ENCODE measurements at regions not wholly inside any gene's neighbourhood (a gene's known extent, or its start where the extent isn't known, plus 50 kb on each side); places are given as distances from the start of the nearest gene placed in this dataset.

GRCh38 chr12:124440841-124441381, 126.5 kb downstream of the NCOR2 start:
- DNase-seq (peak; percentile 52), ATAC-seq (ENCODE audit: poor library complexity) (peak; percentile 43)
- intact Hi-C loops (cut with DNase I) = no loop called here

- intact Hi-C loops (cut with DNase I) = no loop called here
- ATAC-seq (ENCODE audit: poor library complexity) (no peak), DNase-seq (no peak)
Observed at GRCh38 chr12:124440031-124440626, 127.3 kb downstream of the NCOR2 start.

- DNase-seq = no peak
- intact Hi-C loops (cut with DNase I) = no loop called here
- ATAC-seq (ENCODE audit: poor library complexity) = no peak
Observed at GRCh38 chr12:124438437-124439056, 128.9 kb downstream of the NCOR2 start.

GRCh38 chr12:124437617-124438436, 129.6 kb downstream of the NCOR2 start:
- intact Hi-C loops (cut with DNase I) = no loop called here
- ATAC-seq (ENCODE audit: poor library complexity) = no peak

GRCh38 chr12:124437121-124437520, 130.3 kb downstream of the NCOR2 start:
- intact Hi-C loops (cut with DNase I) = no loop called here
- ATAC-seq (ENCODE audit: poor library complexity) (no peak), DNase-seq (no peak)

More at GRCh38 chr12:124437617-124438436, 129.6 kb downstream of the NCOR2 start:
- no peak for DNase-seq

GRCh38 chr12:124436366-124436765, 131.0 kb downstream of the NCOR2 start:
- DNase-seq = no peak
- no peak for ATAC-seq (ENCODE audit: poor library complexity)
- intact Hi-C loops (cut with DNase I) = no loop called here

GRCh38 chr12:124435806-124436345, 131.5 kb downstream of the NCOR2 start:
- DNase-seq (no peak), ATAC-seq (ENCODE audit: poor library complexity) (no peak)
- intact Hi-C loops (cut with DNase I) = no loop called here

- intact Hi-C loops (cut with DNase I) = no loop called here
- DNase-seq = no peak
- no peak for ATAC-seq (ENCODE audit: poor library complexity)
Observed at GRCh38 chr12:124434951-124435805, 132.2 kb downstream of the NCOR2 start.

- no peak for ATAC-seq (ENCODE audit: poor library complexity)
- intact Hi-C loops (cut with DNase I) = no loop called here
Observed at GRCh38 chr12:124434354-124434753, 133.1 kb downstream of the NCOR2 start.

GRCh38 chr12:124433879-124434278, 133.5 kb downstream of the NCOR2 start:
- intact Hi-C loops (cut with DNase I) = no loop called here
- no peak for DNase-seq
- no peak for ATAC-seq (ENCODE audit: poor library complexity)

More at GRCh38 chr12:124434354-124434753, 133.1 kb downstream of the NCOR2 start:
- no peak for DNase-seq

GRCh38 chr12:124433147-124433874, 134.1 kb downstream of the NCOR2 start:
- ATAC-seq (ENCODE audit: poor library complexity) (peak; percentile 86), DNase-seq (peak; percentile 90)
- intact Hi-C loops (cut with DNase I) = no loop called here

- DNase-seq (peak; percentile 70), ATAC-seq (ENCODE audit: poor library complexity) (peak; percentile 1)
- intact Hi-C loops (cut with DNase I) = no loop called here
Observed at GRCh38 chr12:124432376-124432775, 135.0 kb downstream of the NCOR2 start.

GRCh38 chr12:124431971-124432370, 135.4 kb downstream of the NCOR2 start:
- ATAC-seq (ENCODE audit: poor library complexity) = no peak
- intact Hi-C loops (cut with DNase I) = no loop called here
- no peak for DNase-seq

- ATAC-seq (ENCODE audit: poor library complexity) = no peak
- no peak for DNase-seq
- intact Hi-C loops (cut with DNase I) = no loop called here
Observed at GRCh38 chr12:124430491-124430890, 135.6 kb downstream of the RFLNA start.

- intact Hi-C loops (cut with DNase I) = no loop called here
- DNase-seq (no peak), ATAC-seq (ENCODE audit: poor library complexity) (no peak)
Observed at GRCh38 chr12:124429535-124429934, 134.6 kb downstream of the RFLNA start.

- no peak for ATAC-seq (ENCODE audit: poor library complexity)
- intact Hi-C loops (cut with DNase I) = no loop called here
- no peak for DNase-seq
Observed at GRCh38 chr12:124428792-124429281, 133.9 kb downstream of the RFLNA start.

GRCh38 chr12:124428136-124428791, 133.4 kb downstream of the RFLNA start:
- intact Hi-C loops (cut with DNase I) = no loop called here
- ATAC-seq (ENCODE audit: poor library complexity) = no peak
- no peak for DNase-seq
